ENCODE measurements at regions not wholly inside any gene's neighbourhood (a gene's known extent, or its start where the extent isn't known, plus 50 kb on each side); places are given as distances from the start of the nearest gene placed in this dataset.

DNA sequence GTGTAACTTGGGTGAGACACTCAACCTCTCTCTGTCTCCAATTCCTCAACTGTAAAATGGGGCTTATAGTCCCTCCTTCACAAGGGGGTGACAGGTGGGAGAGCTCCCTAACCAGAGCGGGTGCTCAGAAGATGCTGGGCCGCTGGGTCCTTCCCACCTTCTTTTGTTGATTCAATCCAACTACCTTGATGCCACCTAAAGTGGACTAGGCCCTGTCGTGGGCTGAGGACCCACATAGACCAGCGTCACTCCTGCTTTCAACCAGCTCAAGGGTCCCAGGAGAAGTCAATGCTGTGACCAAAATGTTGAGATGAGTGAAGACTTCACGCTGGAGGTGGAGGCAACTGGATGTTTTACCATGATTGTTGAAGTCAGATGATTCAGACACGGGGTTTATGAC, 72.7 kb upstream of the WNT11 start:
- no peak overlapping the region for H3K27ac ChIP-seq
- peaks cover 10% of the 10 kb centered on the region for H3K9me3 ChIP-seq (ENCODE audit: severe bottlenecking)
- DNase-seq, result no peak
- H3K4me3 ChIP-seq (ENCODE audit: low read depth, low read length), result no peak overlapping the region
- no peak for TF ChIP-seq CTCF (IDR thresholded peaks at IDR 0.05; ENCODE audit: low read depth, low read length)
- H3K27me3 ChIP-seq (ENCODE audit: insufficient read depth, low read depth, severe bottlenecking), result no peaks in the 10 kb centered on the region
- H3K36me3 ChIP-seq, result no peaks in the 10 kb centered on the region

DNA sequence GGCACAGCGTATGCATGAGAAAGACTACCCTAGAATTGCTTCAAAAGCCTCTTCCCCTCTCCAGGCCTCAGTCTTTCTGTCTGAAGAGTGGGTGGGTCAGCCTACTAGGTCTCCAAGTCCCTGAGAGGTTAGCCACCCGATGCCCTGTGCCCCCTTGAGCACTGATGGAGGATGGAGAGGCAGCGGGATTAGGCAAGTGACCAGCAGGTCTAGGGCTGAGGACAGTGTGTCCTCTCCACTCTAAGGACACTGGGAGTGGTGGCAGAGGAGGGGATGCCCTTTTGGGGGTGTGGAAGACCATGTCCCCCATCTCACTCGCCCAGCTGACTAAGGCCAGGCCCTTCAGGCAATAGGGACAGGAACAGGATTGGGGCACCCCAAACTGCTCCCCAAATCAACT, 72.2 kb upstream of the WNT11 start:
- peaks cover 10% of the 10 kb centered on the region for H3K9me3 ChIP-seq (ENCODE audit: severe bottlenecking)
- no peaks in the 10 kb centered on the region for H3K36me3 ChIP-seq
- DNase-seq, result no peak
- H3K27ac ChIP-seq, result no peak overlapping the region
- no peaks in the 10 kb centered on the region for H3K27me3 ChIP-seq (ENCODE audit: insufficient read depth, low read depth, severe bottlenecking)
- H3K4me3 ChIP-seq (ENCODE audit: low read depth, low read length), result no peak overlapping the region
- TF ChIP-seq CTCF (IDR thresholded peaks at IDR 0.05; ENCODE audit: low read depth, low read length), result no peak

- Histone ChIP-seq H3K27me3 (ENCODE audit: insufficient read depth, low read depth, severe bottlenecking) (no peaks in the 10 kb centered on the region), H3K4me3 (ENCODE audit: low read depth, low read length) (no peak overlapping the region), H3K9me3 (ENCODE audit: severe bottlenecking) (peaks cover 10% of the 10 kb centered on the region), H3K27ac (no peak overlapping the region), H3K36me3 (no peaks in the 10 kb centered on the region)
- no peak for DNase-seq
- TF ChIP-seq CTCF (IDR thresholded peaks at IDR 0.05; ENCODE audit: low read depth, low read length), result no peak
Measured at GRCh38 chr11:76277298-76278175, 71.2 kb upstream of the WNT11 start.

GRCh38 chr11:76276781-76277155, 70.5 kb upstream of the WNT11 start:
- DNase-seq, result no peak
- no peak for TF ChIP-seq CTCF (IDR thresholded peaks at IDR 0.05; ENCODE audit: low read depth, low read length)
- no peak overlapping the region for H3K4me3 ChIP-seq (ENCODE audit: low read depth, low read length)
- H3K9me3 ChIP-seq (ENCODE audit: severe bottlenecking), result peaks cover 10% of the 10 kb centered on the region
- H3K27me3 ChIP-seq (ENCODE audit: insufficient read depth, low read depth, severe bottlenecking), result no peaks in the 10 kb centered on the region
- H3K36me3 ChIP-seq, result no peaks in the 10 kb centered on the region
- no peak overlapping the region for H3K27ac ChIP-seq

GRCh38 chr11:76276046-76276780, 69.9 kb upstream of the WNT11 start:
- H3K9me3 ChIP-seq (ENCODE audit: severe bottlenecking), result peaks cover 10% of the 10 kb centered on the region
- DNase-seq, result no peak
- no peak overlapping the region for H3K27ac ChIP-seq
- no peaks in the 10 kb centered on the region for H3K36me3 ChIP-seq
- TF ChIP-seq CTCF (IDR thresholded peaks at IDR 0.05; ENCODE audit: low read depth, low read length), result no peak
- H3K4me3 ChIP-seq (ENCODE audit: low read depth, low read length), result no peak overlapping the region
- H3K27me3 ChIP-seq (ENCODE audit: insufficient read depth, low read depth, severe bottlenecking), result no peaks in the 10 kb centered on the region
